SK-N-MC (cell line): ENCODE measurements at regions not wholly inside any gene's neighbourhood (a gene's known extent, or its start where the extent isn't known, plus 50 kb on each side); places are given as distances from the start of the nearest gene placed in this dataset.

Source experiments
- DNase-seq: peaks from one replicate; pipeline ENCODE4 v3.0.0-alpha.2; 2011; ENCODE audit warnings: low read depth, low spot score
- H3K27ac ChIP-seq: fragments of 200-600 bp; sonication (generic); 2 replicates; pipeline ENCODE4 v1.5.1; 2016; ENCODE audit warnings: mixed run types
- H3K36me3 ChIP-seq: fragments of 200-600 bp; sonication (generic); 2 replicates; pipeline ENCODE4 v1.6.1; 2017; ENCODE audit warnings: antibody characterized with exemption, low read length, mixed read lengths; ENCODE audit not compliant: insufficient read depth
- H3K4me3 ChIP-seq: fragments of 200-600 bp; sonication (generic); 2 replicates; pipeline ENCODE4 v1.5.1; 2016
- H3K9ac ChIP-seq: fragments of 200-600 bp; sonication (generic); 2 replicates; pipeline ENCODE4 v1.8.0; 2017; ENCODE audit warnings: mixed run types, mixed read lengths; ENCODE audit not compliant: insufficient read length
- H3K9me3 ChIP-seq: fragments of 200-600 bp; sonication (generic); 2 replicates; pipeline ENCODE4 v1.6.1; 2017; ENCODE audit warnings: low read depth, mild to moderate bottlenecking, antibody characterized with exemption, low read length, moderate library complexity, mixed read lengths
- EZH2 ChIP-seq: fragments of 200-600 bp; sonication (generic); IDR thresholded peaks from one replicate; pipeline ENCODE4 v1.6.1; 2017; ENCODE audit warnings: antibody characterized with exemption
- FOXP2 ChIP-seq: optimal IDR thresholded peaks from 2 replicates; pipeline ENCODE3; 2011; ENCODE audit warnings: mild to moderate bottlenecking, moderate library complexity; ENCODE audit not compliant: insufficient read depth; ENCODE audit errors: extremely low read length, control extremely low read depth
- POLR2AphosphoS5 ChIP-seq: IDR thresholded peaks from 2 replicates; pipeline ENCODE4 v1.6.1; 2012; ENCODE audit warnings: mild to moderate bottlenecking, low read depth, low read length, borderline replicate concordance

GRCh38 chr2:220673151-220673874, 898.8 kb downstream of the EPHA4 start:
- TF ChIP-seq POLR2AphosphoS5 (no peak), FOXP2 (no peak), EZH2 (no peak)
- Histone ChIP-seq H3K9me3 (no peaks in the 10 kb centered on the region), H3K27ac (no peak overlapping the region), H3K4me3 (no peak overlapping the region), H3K9ac (no peak overlapping the region), H3K36me3 (no peaks in the 10 kb centered on the region)
- DNase-seq: no peak

GRCh38 chr2:220674033-220674432, 898.1 kb downstream of the EPHA4 start:
- DNase-seq: no peak
- Histone ChIP-seq H3K4me3 (no peak overlapping the region), H3K9ac (no peak overlapping the region), H3K9me3 (no peaks in the 10 kb centered on the region), H3K36me3 (no peaks in the 10 kb centered on the region), H3K27ac (no peak overlapping the region)
- TF ChIP-seq EZH2 (no peak), FOXP2 (no peak), POLR2AphosphoS5 (no peak)

GRCh38 chr2:220676695-220677094, 895.4 kb downstream of the EPHA4 start:
- no peak for DNase-seq
- no peak overlapping the region for H3K27ac ChIP-seq
- H3K4me3 ChIP-seq: no peak overlapping the region
- no peak for TF ChIP-seq POLR2AphosphoS5
- TF ChIP-seq EZH2: no peak
- no peak for TF ChIP-seq FOXP2
- no peak overlapping the region for H3K9ac ChIP-seq
- H3K36me3 ChIP-seq: no peaks in the 10 kb centered on the region
- no peaks in the 10 kb centered on the region for H3K9me3 ChIP-seq

- Histone ChIP-seq H3K36me3 (no peaks in the 10 kb centered on the region), H3K9me3 (no peaks in the 10 kb centered on the region), H3K4me3 (no peak overlapping the region), H3K9ac (no peak overlapping the region), H3K27ac (no peak overlapping the region)
- TF ChIP-seq FOXP2 (no peak), EZH2 (no peak), POLR2AphosphoS5 (no peak)
- DNase-seq: no peak
These were observed 893.2 kb downstream of the EPHA4 start for GRCh38 chr2:220678943-220679342.

- no peak overlapping the region for H3K9ac ChIP-seq
- no peaks in the 10 kb centered on the region for H3K36me3 ChIP-seq
- H3K9me3 ChIP-seq: no peaks in the 10 kb centered on the region
- no peak for TF ChIP-seq EZH2
- no peak for TF ChIP-seq FOXP2
- TF ChIP-seq POLR2AphosphoS5: no peak
- no peak overlapping the region for H3K4me3 ChIP-seq
- no peak for DNase-seq
- H3K27ac ChIP-seq: no peak overlapping the region
These were observed 889.5 kb downstream of the EPHA4 start for GRCh38 chr2:220682616-220683015.

- H3K9ac ChIP-seq: no peak overlapping the region
- H3K9me3 ChIP-seq: no peaks in the 10 kb centered on the region
- no peaks in the 10 kb centered on the region for H3K36me3 ChIP-seq
- no peak overlapping the region for H3K4me3 ChIP-seq
- H3K27ac ChIP-seq: no peak overlapping the region
- TF ChIP-seq FOXP2 (no peak), EZH2 (no peak), POLR2AphosphoS5 (no peak)
- DNase-seq: no peak
These were observed 888.0 kb downstream of the EPHA4 start for GRCh38 chr2:220684099-220684498.

GRCh38 chr2:220687231-220687843, 884.8 kb downstream of the EPHA4 start:
- Histone ChIP-seq H3K9ac (no peak overlapping the region), H3K27ac (no peak overlapping the region), H3K36me3 (no peaks in the 10 kb centered on the region), H3K4me3 (no peak overlapping the region), H3K9me3 (no peaks in the 10 kb centered on the region)
- TF ChIP-seq FOXP2 (no peak), POLR2AphosphoS5 (no peak), EZH2 (no peak)
- no peak for DNase-seq

- Histone ChIP-seq H3K9ac (no peak overlapping the region), H3K36me3 (no peaks in the 10 kb centered on the region), H3K27ac (no peak overlapping the region), H3K9me3 (no peaks in the 10 kb centered on the region), H3K4me3 (no peak overlapping the region)
- no peak for DNase-seq
- TF ChIP-seq POLR2AphosphoS5 (no peak), FOXP2 (no peak), EZH2 (no peak)
These were observed 876.5 kb downstream of the EPHA4 start for GRCh38 chr2:220695397-220696279.
